HG03460 (cell line): ENCODE measurements at regions not wholly inside any gene's neighbourhood (a gene's known extent, or its start where the extent isn't known, plus 50 kb on each side); places are given as distances from the start of the nearest gene placed in this dataset.

ENCODE experiments used
- ATAC-seq: cut with Tn5 transposase; IDR thresholded peaks from one replicate; pipeline ENCODE4 v1.9.1; 2021; ENCODE audit not compliant: unreplicated experiment

GRCh38 chr15:70180186-70180875 lies 82.6 kb upstream of the TLE3 start:
- ATAC-seq: no peak

- ATAC-seq: no peak
Observed at GRCh38 chr15:70179309-70179892, 81.7 kb upstream of the TLE3 start.

- ATAC-seq: no peak
Observed at GRCh38 chr15:70178335-70179084, 80.8 kb upstream of the TLE3 start.

- no peak for ATAC-seq
Observed at GRCh38 chr15:70172566-70173225, 75.0 kb upstream of the TLE3 start.

- ATAC-seq: no peak
Observed at GRCh38 chr15:70172124-70172523, 74.4 kb upstream of the TLE3 start.

- ATAC-seq: no peak
Observed at GRCh38 chr15:70171256-70171886, 73.7 kb upstream of the TLE3 start.

GRCh38 chr15:70170096-70170699 lies 72.5 kb upstream of the TLE3 start:
- no peak for ATAC-seq

GRCh38 chr15:70169147-70169546 lies 71.4 kb upstream of the TLE3 start:
- no peak for ATAC-seq

GRCh38 chr15:70167155-70167554 lies 69.4 kb upstream of the TLE3 start:
- no peak for ATAC-seq

GRCh38 chr15:70166506-70167087 lies 68.9 kb upstream of the TLE3 start:
- no peak for ATAC-seq

GRCh38 chr15:70165716-70166284 lies 68.1 kb upstream of the TLE3 start:
- no peak for ATAC-seq

GRCh38 chr15:70164910-70165715 lies 67.4 kb upstream of the TLE3 start:
- no peak for ATAC-seq

GRCh38 chr15:70164156-70164900 lies 66.6 kb upstream of the TLE3 start:
- no peak for ATAC-seq

- no peak for ATAC-seq
Observed at GRCh38 chr15:70160803-70161565, 63.3 kb upstream of the TLE3 start.

GRCh38 chr15:70160267-70160666 lies 62.5 kb upstream of the TLE3 start:
- no peak for ATAC-seq

- ATAC-seq: no peak
Observed at GRCh38 chr15:70159713-70160009, 61.9 kb upstream of the TLE3 start.

GRCh38 chr15:70159001-70159712 lies 61.4 kb upstream of the TLE3 start:
- ATAC-seq: no peak
